Parathyroid adenoma (tissue), 2 donors: ENCODE measurements at regions not wholly inside any gene's neighbourhood (a gene's known extent, or its start where the extent isn't known, plus 50 kb on each side); places are given as distances from the start of the nearest gene placed in this dataset.

Experiments
- H2AFZ ChIP-seq: fragments of 300-600 bp; sonication (generic); one replicate; pipeline ENCODE4 v1.7.0; 2017; ENCODE audit warnings: antibody characterized with exemption, mild to moderate bottlenecking
- H3K27ac ChIP-seq: fragments of 300-600 bp; sonication (generic); one replicate; pipeline ENCODE4 v1.7.0; 2017
- H3K27me3 ChIP-seq: fragments of 300-600 bp; sonication (generic); one replicate; pipeline ENCODE4 v1.7.0; 2017; ENCODE audit warnings: low read length; ENCODE audit not compliant: control insufficient read depth, insufficient read depth
- H3K36me3 ChIP-seq: fragments of 300-600 bp; sonication (generic); one replicate; pipeline ENCODE4 v1.7.0; 2017; ENCODE audit warnings: low read length; ENCODE audit not compliant: control insufficient read depth, insufficient read depth
- H3K4me1 ChIP-seq: fragments of 300-600 bp; sonication (generic); one replicate; pipeline ENCODE4 v1.7.0; 2017; ENCODE audit warnings: control low read depth
- H3K4me2 ChIP-seq: fragments of 300-600 bp; sonication (generic); one replicate; pipeline ENCODE4 v1.7.0; 2017; ENCODE audit warnings: low read length
- H3K4me3 ChIP-seq: fragments of 300-600 bp; sonication (generic); one replicate; pipeline ENCODE4 v1.7.0; 2017; ENCODE audit warnings: low read depth, low read length
- H3K79me2 ChIP-seq: fragments of 300-600 bp; sonication (generic); one replicate; pipeline ENCODE4 v1.7.0; 2017; ENCODE audit warnings: control low read depth
- H3K9ac ChIP-seq: fragments of 300-600 bp; sonication (generic); one replicate; pipeline ENCODE4 v1.7.0; 2017; ENCODE audit warnings: mild to moderate bottlenecking
- H3K9me3 ChIP-seq: fragments of 300-600 bp; sonication (generic); one replicate; pipeline ENCODE4 v1.7.0; 2017; ENCODE audit warnings: low read length; ENCODE audit not compliant: control insufficient read depth
- CTCF ChIP-seq: fragments of 300-600 bp; sonication (generic); IDR thresholded peaks from one replicate; pipeline ENCODE4 v1.7.0; 2017; ENCODE audit warnings: antibody characterized with exemption, mild to moderate bottlenecking
- donor health status: primary hyperparathyroidism.

- H3K9me3 ChIP-seq: no peaks in the 10 kb centered on the region
- no peaks in the 10 kb centered on the region for H3K27me3 ChIP-seq
- no peak overlapping the region for H2AFZ ChIP-seq
- no peak overlapping the region for H3K4me3 ChIP-seq
- no peak overlapping the region for H3K4me2 ChIP-seq
- no peak for TF ChIP-seq CTCF
- H3K4me1 ChIP-seq: no peaks in the 10 kb centered on the region
- no peak overlapping the region for H3K27ac ChIP-seq
- H3K9ac ChIP-seq: no peak overlapping the region
- H3K36me3 ChIP-seq: no peaks in the 10 kb centered on the region
- H3K79me2 ChIP-seq: no peaks in the 10 kb centered on the region
Measured at GRCh38 chr13:22717036-22717435, 463.7 kb upstream of the SGCG start.

- no peak overlapping the region for H3K4me3 ChIP-seq
- H3K4me2 ChIP-seq: no peak overlapping the region
- H3K4me1 ChIP-seq: no peaks in the 10 kb centered on the region
- no peaks in the 10 kb centered on the region for H3K9me3 ChIP-seq
- H3K79me2 ChIP-seq: no peaks in the 10 kb centered on the region
- no peak overlapping the region for H3K9ac ChIP-seq
- H2AFZ ChIP-seq: no peak overlapping the region
- H3K27me3 ChIP-seq: no peaks in the 10 kb centered on the region
- no peak for TF ChIP-seq CTCF
- no peaks in the 10 kb centered on the region for H3K36me3 ChIP-seq
- no peak overlapping the region for H3K27ac ChIP-seq
Measured at GRCh38 chr13:22726726-22727125, 454.1 kb upstream of the SGCG start.

- Histone ChIP-seq H3K9me3 (no peaks in the 10 kb centered on the region), H3K36me3 (no peaks in the 10 kb centered on the region), H3K79me2 (no peaks in the 10 kb centered on the region), H3K4me3 (no peak overlapping the region), H3K27me3 (no peaks in the 10 kb centered on the region), H3K9ac (no peak overlapping the region), H3K4me2 (no peak overlapping the region), H3K27ac (no peak overlapping the region), H2AFZ (no peak overlapping the region), H3K4me1 (no peaks in the 10 kb centered on the region)
- no peak for TF ChIP-seq CTCF
Measured at GRCh38 chr13:22735011-22735995, 445.5 kb upstream of the SGCG start.

GRCh38 chr13:22736084-22736767 lies 444.6 kb upstream of the SGCG start:
- H3K27ac ChIP-seq: no peak overlapping the region
- no peak for TF ChIP-seq CTCF

More at GRCh38 chr13:22736084-22736767, 444.6 kb upstream of the SGCG start:
- H3K9me3 ChIP-seq: no peaks in the 10 kb centered on the region
- no peak overlapping the region for H3K4me3 ChIP-seq
- no peaks in the 10 kb centered on the region for H3K27me3 ChIP-seq
- no peak overlapping the region for H2AFZ ChIP-seq
- H3K36me3 ChIP-seq: no peaks in the 10 kb centered on the region
- no peaks in the 10 kb centered on the region for H3K79me2 ChIP-seq
- H3K4me2 ChIP-seq: no peak overlapping the region
- H3K4me1 ChIP-seq: no peaks in the 10 kb centered on the region
- H3K9ac ChIP-seq: no peak overlapping the region
